Kidney epithelial cell (primary cell): ENCODE measurements at regions not wholly inside any gene's neighbourhood (a gene's known extent, or its start where the extent isn't known, plus 50 kb on each side); places are given as distances from the start of the nearest gene placed in this dataset.
A peak's percentile ranks its signal among the peaks of the same experiment; 100 is the strongest.

Source experiments
- DNase-seq: peaks from one replicate; pipeline ENCODE4 v3.0.0-alpha.2; 2010; ENCODE audit warnings: low read depth
- H3K27me3 ChIP-seq: 2 replicates; pipeline ENCODE4 v1.6.0; 2011; ENCODE audit warnings: low read length; ENCODE audit not compliant: control insufficient read depth, insufficient read depth
- H3K36me3 ChIP-seq: 2 replicates; pipeline ENCODE4 v1.5.1; 2011; ENCODE audit warnings: low read length; ENCODE audit not compliant: control insufficient read depth, insufficient read depth
- H3K4me3 ChIP-seq: 2 replicates; pipeline ENCODE4 v1.5.1; 2011; ENCODE audit warnings: low read depth, mild to moderate bottlenecking, control low read depth, low read length
- CTCF ChIP-seq: IDR thresholded peaks from 2 replicates; pipeline ENCODE4 v1.5.1; 2011; ENCODE audit warnings: mild to moderate bottlenecking, moderate library complexity, low read length, control low read depth, inconsistent platforms; ENCODE audit not compliant: insufficient read depth, poor library complexity, severe bottlenecking

GRCh38 chr1:187167555-187167954 is 338.8 kb downstream of the PLA2G4A start:
- Histone ChIP-seq H3K4me3 (no peak overlapping the region), H3K27me3 (no peaks in the 10 kb centered on the region), H3K36me3 (no peaks in the 10 kb centered on the region)
- no peak for DNase-seq
- TF ChIP-seq CTCF, result no peak

- Histone ChIP-seq H3K36me3 (no peaks in the 10 kb centered on the region), H3K4me3 (no peak overlapping the region), H3K27me3 (no peaks in the 10 kb centered on the region)
- DNase-seq, result no peak
- TF ChIP-seq CTCF, result no peak
Observed at GRCh38 chr1:187168297-187168696, 339.5 kb downstream of the PLA2G4A start.

GRCh38 chr1:187185389-187185788 is 356.6 kb downstream of the PLA2G4A start:
- no peaks in the 10 kb centered on the region for H3K36me3 ChIP-seq
- H3K4me3 ChIP-seq, result no peak overlapping the region
- DNase-seq, result no peak
- TF ChIP-seq CTCF, result no peak
- H3K27me3 ChIP-seq, result no peaks in the 10 kb centered on the region

GRCh38 chr1:187197685-187198084 is 368.9 kb downstream of the PLA2G4A start:
- Histone ChIP-seq H3K4me3 (no peak overlapping the region), H3K27me3 (no peaks in the 10 kb centered on the region), H3K36me3 (no peaks in the 10 kb centered on the region)
- DNase-seq, result no peak
- TF ChIP-seq CTCF, result no peak

GRCh38 chr1:187203257-187203656 is 374.5 kb downstream of the PLA2G4A start:
- peak; percentile 10 for DNase-seq
- Histone ChIP-seq H3K27me3 (no peaks in the 10 kb centered on the region), H3K36me3 (no peaks in the 10 kb centered on the region), H3K4me3 (no peak overlapping the region)
- TF ChIP-seq CTCF, result no peak

- DNase-seq, result no peak
- TF ChIP-seq CTCF, result no peak
Observed at GRCh38 chr1:187212377-187212776, 383.6 kb downstream of the PLA2G4A start.

More at GRCh38 chr1:187212377-187212776, 383.6 kb downstream of the PLA2G4A start:
- no peaks in the 10 kb centered on the region for H3K36me3 ChIP-seq
- H3K4me3 ChIP-seq, result no peak overlapping the region
- no peaks in the 10 kb centered on the region for H3K27me3 ChIP-seq
